ENCODE measurements at regions not wholly inside any gene's neighbourhood (a gene's known extent, or its start where the extent isn't known, plus 50 kb on each side); places are given as distances from the start of the nearest gene placed in this dataset.

DNA sequence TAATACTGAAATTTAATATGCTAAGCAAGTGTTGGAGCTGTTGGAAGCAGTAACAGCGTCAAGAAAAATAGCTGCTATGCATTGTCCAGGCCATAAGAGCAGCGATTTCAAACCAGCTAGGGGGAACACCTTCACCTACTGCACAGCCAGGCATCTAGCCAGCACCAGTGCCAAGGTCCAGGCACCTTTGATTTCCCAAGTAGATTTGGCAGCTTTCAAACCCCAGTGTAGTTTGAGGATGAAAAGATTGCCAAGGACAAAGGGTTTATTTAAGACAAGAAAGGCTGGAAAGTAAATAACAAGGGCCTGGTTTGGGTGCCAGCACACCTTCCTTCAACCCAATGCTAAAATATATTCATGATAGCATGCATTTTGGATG is 65.4 kb upstream of the ZNF92 start:
- H3K27me3 Mint-ChIP-seq (ENCODE audit: insufficient read depth, low read depth, poor library complexity), result no peaks in the 10 kb centered on the region
- Histone ChIP-seq H3K4me2 (no peak overlapping the region), H3K79me2 (replicated peaks; ENCODE audit: insufficient read depth) (no peaks in the 10 kb centered on the region), H4K20me1 (replicated peaks; ENCODE audit: insufficient read depth) (peaks cover 3% of the 10 kb centered on the region; the same call in 1 of the 2 replicates), H3F3A (replicated peaks; ENCODE audit: low read depth) (no peaks in the 10 kb centered on the region), H3K36me3 (ENCODE audit: insufficient read depth) (no peaks in the 10 kb centered on the region), H3K4me1 (ENCODE audit: insufficient read depth) (no peaks in the 10 kb centered on the region), H3K9me2 (ENCODE audit: insufficient read depth) (no peaks in the 10 kb centered on the region), H2AFZ (no peak overlapping the region), H3K27ac (ENCODE audit: low read depth) (no peak overlapping the region), H3K27me3 (ENCODE audit: insufficient read depth) (no peaks in the 10 kb centered on the region), H3K4me3 (no peak overlapping the region)
- no peak overlapping the region for H3K4me3 Mint-ChIP-seq
- no peaks in the 10 kb centered on the region for H3K36me3 Mint-ChIP-seq (ENCODE audit: low read depth)
- H3K4me1 Mint-ChIP-seq, result no peaks in the 10 kb centered on the region
- DNase-seq (ENCODE audit: low spot score) (no peak), ATAC-seq (no peak)
- TF ChIP-seq, protein P1, sequence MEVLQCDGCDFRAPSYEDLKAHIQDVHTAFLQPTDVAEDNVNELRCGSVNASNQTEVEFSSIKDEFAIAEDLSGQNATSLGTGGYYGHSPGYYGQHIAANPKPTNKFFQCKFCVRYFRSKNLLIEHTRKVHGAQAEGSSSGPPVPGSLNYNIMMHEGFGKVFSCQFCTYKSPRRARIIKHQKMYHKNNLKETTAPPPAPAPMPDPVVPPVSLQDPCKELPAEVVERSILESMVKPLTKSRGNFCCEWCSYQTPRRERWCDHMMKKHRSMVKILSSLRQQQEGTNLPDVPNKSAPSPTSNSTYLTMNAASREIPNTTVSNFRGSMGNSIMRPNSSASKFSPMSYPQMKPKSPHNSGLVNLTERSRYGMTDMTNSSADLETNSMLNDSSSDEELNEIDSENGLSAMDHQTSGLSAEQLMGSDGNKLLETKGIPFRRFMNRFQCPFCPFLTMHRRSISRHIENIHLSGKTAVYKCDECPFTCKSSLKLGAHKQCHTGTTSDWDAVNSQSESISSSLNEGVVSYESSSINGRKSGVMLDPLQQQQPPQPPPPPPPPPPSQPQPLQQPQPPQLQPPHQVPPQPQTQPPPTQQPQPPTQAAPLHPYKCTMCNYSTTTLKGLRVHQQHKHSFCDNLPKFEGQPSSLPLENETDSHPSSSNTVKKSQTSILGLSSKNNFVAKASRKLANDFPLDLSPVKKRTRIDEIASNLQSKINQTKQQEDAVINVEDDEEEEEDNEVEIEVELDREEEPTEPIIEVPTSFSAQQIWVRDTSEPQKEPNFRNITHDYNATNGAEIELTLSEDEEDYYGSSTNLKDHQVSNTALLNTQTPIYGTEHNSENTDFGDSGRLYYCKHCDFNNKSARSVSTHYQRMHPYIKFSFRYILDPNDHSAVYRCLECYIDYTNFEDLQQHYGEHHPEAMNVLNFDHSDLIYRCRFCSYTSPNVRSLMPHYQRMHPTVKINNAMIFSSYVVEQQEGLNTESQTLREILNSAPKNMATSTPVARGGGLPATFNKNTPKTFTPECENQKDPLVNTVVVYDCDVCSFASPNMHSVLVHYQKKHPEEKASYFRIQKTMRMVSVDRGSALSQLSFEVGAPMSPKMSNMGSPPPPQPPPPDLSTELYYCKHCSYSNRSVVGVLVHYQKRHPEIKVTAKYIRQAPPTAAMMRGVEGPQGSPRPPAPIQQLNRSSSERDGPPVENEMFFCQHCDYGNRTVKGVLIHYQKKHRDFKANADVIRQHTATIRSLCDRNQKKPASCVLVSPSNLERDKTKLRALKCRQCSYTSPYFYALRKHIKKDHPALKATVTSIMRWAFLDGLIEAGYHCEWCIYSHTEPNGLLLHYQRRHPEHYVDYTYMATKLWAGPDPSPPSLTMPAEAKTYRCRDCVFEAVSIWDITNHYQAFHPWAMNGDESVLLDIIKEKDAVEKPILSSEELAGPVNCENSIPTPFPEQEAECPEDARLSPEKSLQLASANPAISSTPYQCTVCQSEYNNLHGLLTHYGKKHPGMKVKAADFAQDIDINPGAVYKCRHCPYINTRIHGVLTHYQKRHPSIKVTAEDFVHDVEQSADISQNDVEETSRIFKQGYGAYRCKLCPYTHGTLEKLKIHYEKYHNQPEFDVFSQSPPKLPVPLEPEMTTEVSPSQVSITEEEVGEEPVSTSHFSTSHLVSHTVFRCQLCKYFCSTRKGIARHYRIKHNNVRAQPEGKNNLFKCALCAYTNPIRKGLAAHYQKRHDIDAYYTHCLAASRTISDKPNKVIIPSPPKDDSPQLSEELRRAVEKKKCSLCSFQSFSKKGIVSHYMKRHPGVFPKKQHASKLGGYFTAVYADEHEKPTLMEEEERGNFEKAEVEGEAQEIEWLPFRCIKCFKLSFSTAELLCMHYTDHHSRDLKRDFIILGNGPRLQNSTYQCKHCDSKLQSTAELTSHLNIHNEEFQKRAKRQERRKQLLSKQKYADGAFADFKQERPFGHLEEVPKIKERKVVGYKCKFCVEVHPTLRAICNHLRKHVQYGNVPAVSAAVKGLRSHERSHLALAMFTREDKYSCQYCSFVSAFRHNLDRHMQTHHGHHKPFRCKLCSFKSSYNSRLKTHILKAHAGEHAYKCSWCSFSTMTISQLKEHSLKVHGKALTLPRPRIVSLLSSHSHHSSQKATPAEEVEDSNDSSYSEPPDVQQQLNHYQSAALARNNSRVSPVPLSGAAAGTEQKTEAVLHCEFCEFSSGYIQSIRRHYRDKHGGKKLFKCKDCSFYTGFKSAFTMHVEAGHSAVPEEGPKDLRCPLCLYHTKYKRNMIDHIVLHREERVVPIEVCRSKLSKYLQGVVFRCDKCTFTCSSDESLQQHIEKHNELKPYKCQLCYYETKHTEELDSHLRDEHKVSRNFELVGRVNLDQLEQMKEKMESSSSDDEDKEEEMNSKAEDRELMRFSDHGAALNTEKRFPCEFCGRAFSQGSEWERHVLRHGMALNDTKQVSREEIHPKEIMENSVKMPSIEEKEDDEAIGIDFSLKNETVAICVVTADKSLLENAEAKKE (CRISPR knock-in tag; IDR thresholded peaks at IDR 0.05), result no peak
- no peak for TF ChIP-seq JUNB (IDR thresholded peaks at IDR 0.05; ENCODE audit: unreplicated experiment)
- no peak for TF ChIP-seq CREB1 (CRISPR knock-in tag; IDR thresholded peaks at IDR 0.05; ENCODE audit: low read depth)
- no peak for TF ChIP-seq EZH2 (IDR thresholded peaks at IDR 0.05; ENCODE audit: low read depth, unreplicated experiment)
- TF ChIP-seq, protein P2, sequence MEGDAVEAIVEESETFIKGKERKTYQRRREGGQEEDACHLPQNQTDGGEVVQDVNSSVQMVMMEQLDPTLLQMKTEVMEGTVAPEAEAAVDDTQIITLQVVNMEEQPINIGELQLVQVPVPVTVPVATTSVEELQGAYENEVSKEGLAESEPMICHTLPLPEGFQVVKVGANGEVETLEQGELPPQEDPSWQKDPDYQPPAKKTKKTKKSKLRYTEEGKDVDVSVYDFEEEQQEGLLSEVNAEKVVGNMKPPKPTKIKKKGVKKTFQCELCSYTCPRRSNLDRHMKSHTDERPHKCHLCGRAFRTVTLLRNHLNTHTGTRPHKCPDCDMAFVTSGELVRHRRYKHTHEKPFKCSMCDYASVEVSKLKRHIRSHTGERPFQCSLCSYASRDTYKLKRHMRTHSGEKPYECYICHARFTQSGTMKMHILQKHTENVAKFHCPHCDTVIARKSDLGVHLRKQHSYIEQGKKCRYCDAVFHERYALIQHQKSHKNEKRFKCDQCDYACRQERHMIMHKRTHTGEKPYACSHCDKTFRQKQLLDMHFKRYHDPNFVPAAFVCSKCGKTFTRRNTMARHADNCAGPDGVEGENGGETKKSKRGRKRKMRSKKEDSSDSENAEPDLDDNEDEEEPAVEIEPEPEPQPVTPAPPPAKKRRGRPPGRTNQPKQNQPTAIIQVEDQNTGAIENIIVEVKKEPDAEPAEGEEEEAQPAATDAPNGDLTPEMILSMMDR (conservative IDR thresholded peaks at IDR 0.05; ENCODE audit: low read depth in 2 of 2), result no peak
- TF ChIP-seq, protein P3, sequence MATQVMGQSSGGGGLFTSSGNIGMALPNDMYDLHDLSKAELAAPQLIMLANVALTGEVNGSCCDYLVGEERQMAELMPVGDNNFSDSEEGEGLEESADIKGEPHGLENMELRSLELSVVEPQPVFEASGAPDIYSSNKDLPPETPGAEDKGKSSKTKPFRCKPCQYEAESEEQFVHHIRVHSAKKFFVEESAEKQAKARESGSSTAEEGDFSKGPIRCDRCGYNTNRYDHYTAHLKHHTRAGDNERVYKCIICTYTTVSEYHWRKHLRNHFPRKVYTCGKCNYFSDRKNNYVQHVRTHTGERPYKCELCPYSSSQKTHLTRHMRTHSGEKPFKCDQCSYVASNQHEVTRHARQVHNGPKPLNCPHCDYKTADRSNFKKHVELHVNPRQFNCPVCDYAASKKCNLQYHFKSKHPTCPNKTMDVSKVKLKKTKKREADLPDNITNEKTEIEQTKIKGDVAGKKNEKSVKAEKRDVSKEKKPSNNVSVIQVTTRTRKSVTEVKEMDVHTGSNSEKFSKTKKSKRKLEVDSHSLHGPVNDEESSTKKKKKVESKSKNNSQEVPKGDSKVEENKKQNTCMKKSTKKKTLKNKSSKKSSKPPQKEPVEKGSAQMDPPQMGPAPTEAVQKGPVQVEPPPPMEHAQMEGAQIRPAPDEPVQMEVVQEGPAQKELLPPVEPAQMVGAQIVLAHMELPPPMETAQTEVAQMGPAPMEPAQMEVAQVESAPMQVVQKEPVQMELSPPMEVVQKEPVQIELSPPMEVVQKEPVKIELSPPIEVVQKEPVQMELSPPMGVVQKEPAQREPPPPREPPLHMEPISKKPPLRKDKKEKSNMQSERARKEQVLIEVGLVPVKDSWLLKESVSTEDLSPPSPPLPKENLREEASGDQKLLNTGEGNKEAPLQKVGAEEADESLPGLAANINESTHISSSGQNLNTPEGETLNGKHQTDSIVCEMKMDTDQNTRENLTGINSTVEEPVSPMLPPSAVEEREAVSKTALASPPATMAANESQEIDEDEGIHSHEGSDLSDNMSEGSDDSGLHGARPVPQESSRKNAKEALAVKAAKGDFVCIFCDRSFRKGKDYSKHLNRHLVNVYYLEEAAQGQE (IDR thresholded peaks at IDR 0.05; ENCODE audit: unreplicated experiment), result no peak
- no peak overlapping the region for H3K27ac Mint-ChIP-seq
- no peaks in the 10 kb centered on the region for H3K9me3 Mint-ChIP-seq

All from GM23338 (cell line).